ENCODE measurements at regions not wholly inside any gene's neighbourhood (a gene's known extent, or its start where the extent isn't known, plus 50 kb on each side); places are given as distances from the start of the nearest gene placed in this dataset.

DNA sequence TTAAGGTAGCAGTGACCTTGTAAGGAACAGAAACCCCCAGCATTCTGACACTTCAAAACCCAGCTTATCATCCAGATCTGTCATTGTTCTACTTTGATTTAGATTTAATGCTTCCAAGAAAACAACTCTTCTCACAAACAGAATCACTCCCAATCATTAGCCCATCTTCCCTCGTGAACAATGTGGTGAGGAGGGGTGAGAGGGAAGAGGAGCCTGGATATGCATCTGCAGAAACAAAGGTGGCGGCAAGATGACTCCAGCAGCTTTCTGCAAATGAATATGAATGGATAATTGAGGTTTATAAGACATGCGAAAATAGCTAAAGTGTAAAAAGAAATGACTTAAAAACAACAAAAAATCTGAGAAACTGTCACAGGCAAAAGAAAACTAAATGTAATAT is 859.9 kb upstream of the SLC10A2 start (continued):
- TF ChIP-seq, protein P1, sequence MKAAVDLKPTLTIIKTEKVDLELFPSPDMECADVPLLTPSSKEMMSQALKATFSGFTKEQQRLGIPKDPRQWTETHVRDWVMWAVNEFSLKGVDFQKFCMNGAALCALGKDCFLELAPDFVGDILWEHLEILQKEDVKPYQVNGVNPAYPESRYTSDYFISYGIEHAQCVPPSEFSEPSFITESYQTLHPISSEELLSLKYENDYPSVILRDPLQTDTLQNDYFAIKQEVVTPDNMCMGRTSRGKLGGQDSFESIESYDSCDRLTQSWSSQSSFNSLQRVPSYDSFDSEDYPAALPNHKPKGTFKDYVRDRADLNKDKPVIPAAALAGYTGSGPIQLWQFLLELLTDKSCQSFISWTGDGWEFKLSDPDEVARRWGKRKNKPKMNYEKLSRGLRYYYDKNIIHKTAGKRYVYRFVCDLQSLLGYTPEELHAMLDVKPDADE (IDR thresholded peaks at IDR 0.05): no peak

DNA sequence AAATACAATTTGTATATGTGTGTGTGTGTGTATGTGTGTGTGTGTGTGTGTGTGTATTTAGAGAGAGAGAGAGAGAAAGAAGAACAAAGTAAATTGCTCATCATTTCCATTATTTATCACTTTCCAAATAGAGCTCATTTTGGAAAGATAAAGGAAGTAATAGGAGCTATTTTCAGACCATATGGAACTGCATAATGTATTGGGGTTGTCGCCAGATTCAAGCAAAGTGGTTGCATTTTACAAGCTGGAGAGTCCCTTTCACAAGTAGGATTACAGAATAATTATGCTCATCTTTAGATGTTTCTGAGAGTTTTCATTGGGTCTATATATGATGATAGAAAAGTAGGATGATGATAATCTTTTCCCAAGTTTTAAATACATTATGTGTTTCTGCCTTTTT is 842.7 kb upstream of the SLC10A2 start:
- Mint-ChIP-seq H3K4me1 (no peaks in the 10 kb centered on the region), H3K27ac (no peak overlapping the region), H3K9me3 (no peaks in the 10 kb centered on the region), H3K36me3 (ENCODE audit: low read depth) (no peaks in the 10 kb centered on the region), H3K4me3 (no peak overlapping the region), H3K27me3 (ENCODE audit: insufficient read depth, low read depth, poor library complexity) (no peaks in the 10 kb centered on the region)
- Histone ChIP-seq H3K36me3 (ENCODE audit: insufficient read depth) (no peaks in the 10 kb centered on the region), H3K27ac (ENCODE audit: low read depth) (no peak overlapping the region), H3K27me3 (ENCODE audit: insufficient read depth) (no peaks in the 10 kb centered on the region), H3K4me2 (no peak overlapping the region), H3K4me3 (no peak overlapping the region), H4K20me1 (replicated peaks; ENCODE audit: insufficient read depth) (no peaks in the 10 kb centered on the region), H3K9me2 (ENCODE audit: insufficient read depth) (no peaks in the 10 kb centered on the region), H3F3A (replicated peaks; ENCODE audit: low read depth) (no peaks in the 10 kb centered on the region), H3K4me1 (ENCODE audit: insufficient read depth) (no peaks in the 10 kb centered on the region), H3K79me2 (replicated peaks; ENCODE audit: insufficient read depth) (no peaks in the 10 kb centered on the region), H2AFZ (no peak overlapping the region)
- TF ChIP-seq, protein P1 (IDR thresholded peaks at IDR 0.05): no peak
- TF ChIP-seq, protein P2, sequence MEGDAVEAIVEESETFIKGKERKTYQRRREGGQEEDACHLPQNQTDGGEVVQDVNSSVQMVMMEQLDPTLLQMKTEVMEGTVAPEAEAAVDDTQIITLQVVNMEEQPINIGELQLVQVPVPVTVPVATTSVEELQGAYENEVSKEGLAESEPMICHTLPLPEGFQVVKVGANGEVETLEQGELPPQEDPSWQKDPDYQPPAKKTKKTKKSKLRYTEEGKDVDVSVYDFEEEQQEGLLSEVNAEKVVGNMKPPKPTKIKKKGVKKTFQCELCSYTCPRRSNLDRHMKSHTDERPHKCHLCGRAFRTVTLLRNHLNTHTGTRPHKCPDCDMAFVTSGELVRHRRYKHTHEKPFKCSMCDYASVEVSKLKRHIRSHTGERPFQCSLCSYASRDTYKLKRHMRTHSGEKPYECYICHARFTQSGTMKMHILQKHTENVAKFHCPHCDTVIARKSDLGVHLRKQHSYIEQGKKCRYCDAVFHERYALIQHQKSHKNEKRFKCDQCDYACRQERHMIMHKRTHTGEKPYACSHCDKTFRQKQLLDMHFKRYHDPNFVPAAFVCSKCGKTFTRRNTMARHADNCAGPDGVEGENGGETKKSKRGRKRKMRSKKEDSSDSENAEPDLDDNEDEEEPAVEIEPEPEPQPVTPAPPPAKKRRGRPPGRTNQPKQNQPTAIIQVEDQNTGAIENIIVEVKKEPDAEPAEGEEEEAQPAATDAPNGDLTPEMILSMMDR (conservative IDR thresholded peaks at IDR 0.05; ENCODE audit: low read depth in 2 of 2): no peak
- TF ChIP-seq, protein P3, sequence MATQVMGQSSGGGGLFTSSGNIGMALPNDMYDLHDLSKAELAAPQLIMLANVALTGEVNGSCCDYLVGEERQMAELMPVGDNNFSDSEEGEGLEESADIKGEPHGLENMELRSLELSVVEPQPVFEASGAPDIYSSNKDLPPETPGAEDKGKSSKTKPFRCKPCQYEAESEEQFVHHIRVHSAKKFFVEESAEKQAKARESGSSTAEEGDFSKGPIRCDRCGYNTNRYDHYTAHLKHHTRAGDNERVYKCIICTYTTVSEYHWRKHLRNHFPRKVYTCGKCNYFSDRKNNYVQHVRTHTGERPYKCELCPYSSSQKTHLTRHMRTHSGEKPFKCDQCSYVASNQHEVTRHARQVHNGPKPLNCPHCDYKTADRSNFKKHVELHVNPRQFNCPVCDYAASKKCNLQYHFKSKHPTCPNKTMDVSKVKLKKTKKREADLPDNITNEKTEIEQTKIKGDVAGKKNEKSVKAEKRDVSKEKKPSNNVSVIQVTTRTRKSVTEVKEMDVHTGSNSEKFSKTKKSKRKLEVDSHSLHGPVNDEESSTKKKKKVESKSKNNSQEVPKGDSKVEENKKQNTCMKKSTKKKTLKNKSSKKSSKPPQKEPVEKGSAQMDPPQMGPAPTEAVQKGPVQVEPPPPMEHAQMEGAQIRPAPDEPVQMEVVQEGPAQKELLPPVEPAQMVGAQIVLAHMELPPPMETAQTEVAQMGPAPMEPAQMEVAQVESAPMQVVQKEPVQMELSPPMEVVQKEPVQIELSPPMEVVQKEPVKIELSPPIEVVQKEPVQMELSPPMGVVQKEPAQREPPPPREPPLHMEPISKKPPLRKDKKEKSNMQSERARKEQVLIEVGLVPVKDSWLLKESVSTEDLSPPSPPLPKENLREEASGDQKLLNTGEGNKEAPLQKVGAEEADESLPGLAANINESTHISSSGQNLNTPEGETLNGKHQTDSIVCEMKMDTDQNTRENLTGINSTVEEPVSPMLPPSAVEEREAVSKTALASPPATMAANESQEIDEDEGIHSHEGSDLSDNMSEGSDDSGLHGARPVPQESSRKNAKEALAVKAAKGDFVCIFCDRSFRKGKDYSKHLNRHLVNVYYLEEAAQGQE (IDR thresholded peaks at IDR 0.05; ENCODE audit: unreplicated experiment): no peak
- TF ChIP-seq CREB1 (CRISPR knock-in tag; IDR thresholded peaks at IDR 0.05; ENCODE audit: low read depth): no peak
- DNase-seq (ENCODE audit: low spot score): no peak
- ATAC-seq: no peak

DNA sequence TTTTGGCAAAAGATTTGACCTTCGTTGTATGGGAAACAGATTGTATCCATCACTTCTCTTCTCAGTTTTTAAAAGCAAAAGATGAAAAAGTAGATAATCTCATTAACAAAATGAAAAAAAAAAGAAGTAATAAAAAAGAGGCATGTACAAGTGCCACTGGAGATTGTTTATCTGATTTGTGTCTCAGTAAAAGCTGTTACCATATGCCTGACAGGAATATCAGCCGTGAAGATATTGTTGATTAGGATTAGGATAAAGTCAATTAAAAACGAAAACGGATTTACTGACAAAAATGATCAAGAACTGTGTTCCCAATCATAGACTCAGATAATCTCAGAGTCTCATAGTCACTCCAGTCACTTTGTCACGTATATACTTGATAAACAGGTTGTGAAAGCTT is 842.1 kb upstream of the SLC10A2 start:
- Mint-ChIP-seq H3K27ac (no peak overlapping the region), H3K36me3 (ENCODE audit: low read depth) (no peaks in the 10 kb centered on the region), H3K4me1 (no peaks in the 10 kb centered on the region), H3K27me3 (ENCODE audit: insufficient read depth, low read depth, poor library complexity) (no peaks in the 10 kb centered on the region), H3K4me3 (no peak overlapping the region), H3K9me3 (no peaks in the 10 kb centered on the region)
- Histone ChIP-seq H2AFZ (no peak overlapping the region), H3K4me2 (no peak overlapping the region), H3F3A (replicated peaks; ENCODE audit: low read depth) (no peaks in the 10 kb centered on the region), H3K27me3 (ENCODE audit: insufficient read depth) (no peaks in the 10 kb centered on the region), H3K4me1 (ENCODE audit: insufficient read depth) (no peaks in the 10 kb centered on the region), H3K27ac (ENCODE audit: low read depth) (no peak overlapping the region), H4K20me1 (replicated peaks; ENCODE audit: insufficient read depth) (no peaks in the 10 kb centered on the region), H3K9me2 (ENCODE audit: insufficient read depth) (no peaks in the 10 kb centered on the region), H3K79me2 (replicated peaks; ENCODE audit: insufficient read depth) (no peaks in the 10 kb centered on the region), H3K36me3 (ENCODE audit: insufficient read depth) (no peaks in the 10 kb centered on the region), H3K4me3 (no peak overlapping the region)
- ATAC-seq: no peak
- no peak for DNase-seq (ENCODE audit: low spot score)
- no peak for TF ChIP-seq JUNB (IDR thresholded peaks at IDR 0.05; ENCODE audit: unreplicated experiment)

Measured in GM23338 (cell line).